GM18505 (cell line): ENCODE measurements at regions not wholly inside any gene's neighbourhood (a gene's known extent, or its start where the extent isn't known, plus 50 kb on each side); places are given as distances from the start of the nearest gene placed in this dataset.

Source experiments
- ATAC-seq: cut with Tn5 transposase; IDR thresholded peaks from one replicate; pipeline ENCODE4 v1.9.1; 2021; ENCODE audit not compliant: unreplicated experiment
- POLR2A ChIP-seq: IDR thresholded peaks from 4 replicates; pipeline ENCODE4 v1.6.1; 2011; ENCODE audit warnings: borderline replicate concordance; ENCODE audit not compliant: insufficient read depth, insufficient read length; ENCODE audit errors: extremely low read depth

DNA sequence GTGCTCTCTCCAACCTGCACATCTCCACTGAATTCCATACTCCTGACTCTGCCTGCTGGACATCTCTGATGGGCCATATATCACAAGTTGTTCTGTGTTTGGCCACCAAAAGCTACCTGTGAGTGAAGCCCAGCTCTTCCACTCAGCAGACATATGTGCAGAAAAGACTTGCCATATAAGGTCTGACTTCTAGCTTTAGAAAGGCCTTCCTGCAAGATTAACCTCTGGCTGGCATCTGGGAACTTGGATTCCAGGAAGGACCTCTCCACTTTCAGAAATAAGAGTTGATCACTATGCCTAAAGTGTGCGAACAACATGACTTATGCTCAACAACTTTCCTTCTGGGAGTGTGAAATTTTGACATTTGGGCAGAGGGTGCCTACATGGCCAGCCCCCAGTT lies 113.7 kb downstream of the TNFAIP3 start:
- no peak for TF ChIP-seq POLR2A
- no peak for ATAC-seq

GRCh38 chr6:137981758-137982157 lies 114.7 kb downstream of the TNFAIP3 start:
- no peak for ATAC-seq
- no peak for TF ChIP-seq POLR2A

DNA sequence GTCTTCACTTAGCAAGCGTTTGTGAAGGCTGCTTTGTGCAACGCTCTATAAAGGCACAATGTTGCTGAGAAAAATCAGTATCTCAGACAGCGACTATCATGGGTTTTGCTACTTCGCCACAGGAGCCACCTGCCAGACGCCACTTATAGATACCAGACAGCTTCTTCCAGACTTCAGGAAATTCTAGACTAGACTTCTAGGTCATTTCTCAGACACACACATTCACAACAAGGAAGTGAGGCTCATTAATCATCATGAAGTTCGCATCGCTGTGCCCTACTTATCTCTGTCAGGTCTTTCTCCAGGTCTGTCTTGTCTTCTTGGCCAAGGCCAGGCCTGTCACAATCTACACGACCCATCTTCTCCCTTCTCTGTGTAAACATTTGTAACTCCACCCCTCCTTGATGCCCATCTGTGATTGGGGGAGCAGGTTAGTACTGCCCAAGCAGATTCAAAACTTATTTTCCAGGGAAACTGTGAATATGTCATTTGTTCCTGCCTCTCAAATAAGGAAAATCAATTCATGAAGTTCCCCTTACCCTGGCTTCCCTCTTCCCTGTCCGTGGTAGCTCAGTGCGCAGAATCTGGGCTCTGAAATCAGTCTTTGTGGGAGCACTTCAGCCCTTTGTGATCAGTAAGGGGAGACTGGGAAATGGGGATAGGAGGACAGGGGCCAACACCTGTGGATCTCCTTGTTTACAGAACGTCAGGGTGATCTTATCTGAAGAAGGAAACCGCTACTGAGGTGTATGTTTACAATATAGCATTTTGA lies 115.5 kb downstream of the TNFAIP3 start:
- TF ChIP-seq POLR2A = no peak
- no peak for ATAC-seq

GRCh38 chr6:137983269-137983668 lies 116.2 kb downstream of the TNFAIP3 start:
- ATAC-seq = no peak
- no peak for TF ChIP-seq POLR2A

GRCh38 chr6:137989664-137990063 lies 117.6 kb downstream of the PERP start:
- ATAC-seq = no peak
- no peak for TF ChIP-seq POLR2A

GRCh38 chr6:137995371-137995770 lies 111.8 kb downstream of the PERP start:
- TF ChIP-seq POLR2A = no peak
- no peak for ATAC-seq

- no peak for TF ChIP-seq POLR2A
- ATAC-seq = no peak
These were observed 108.7 kb downstream of the PERP start for GRCh38 chr6:137998461-137999019.

DNA sequence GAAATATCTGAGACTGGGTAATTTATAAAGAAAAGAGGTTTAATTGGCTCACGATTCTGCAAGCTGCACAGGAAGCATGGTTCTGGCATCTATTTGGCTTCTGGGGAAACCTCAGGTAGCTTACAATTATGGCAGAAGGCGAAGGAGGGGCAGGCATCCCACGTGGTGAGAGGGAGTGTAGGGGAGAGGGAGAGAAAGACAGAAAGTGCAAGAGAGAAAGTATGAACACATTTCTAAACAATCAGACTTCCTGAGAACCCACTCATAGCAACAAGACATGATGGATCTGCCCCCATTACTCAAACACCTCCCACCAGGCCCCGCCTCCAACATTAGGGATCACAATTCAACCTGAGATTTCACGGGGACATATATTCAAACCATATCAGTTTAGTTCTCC lies 107.4 kb downstream of the PERP start:
- no peak for TF ChIP-seq POLR2A
- no peak for ATAC-seq

- no peak for ATAC-seq
- no peak for TF ChIP-seq POLR2A
These were observed 106.3 kb downstream of the PERP start for GRCh38 chr6:138000941-138001340.

GRCh38 chr6:138001750-138002349 lies 105.4 kb downstream of the PERP start:
- ATAC-seq = no peak
- no peak for TF ChIP-seq POLR2A

DNA sequence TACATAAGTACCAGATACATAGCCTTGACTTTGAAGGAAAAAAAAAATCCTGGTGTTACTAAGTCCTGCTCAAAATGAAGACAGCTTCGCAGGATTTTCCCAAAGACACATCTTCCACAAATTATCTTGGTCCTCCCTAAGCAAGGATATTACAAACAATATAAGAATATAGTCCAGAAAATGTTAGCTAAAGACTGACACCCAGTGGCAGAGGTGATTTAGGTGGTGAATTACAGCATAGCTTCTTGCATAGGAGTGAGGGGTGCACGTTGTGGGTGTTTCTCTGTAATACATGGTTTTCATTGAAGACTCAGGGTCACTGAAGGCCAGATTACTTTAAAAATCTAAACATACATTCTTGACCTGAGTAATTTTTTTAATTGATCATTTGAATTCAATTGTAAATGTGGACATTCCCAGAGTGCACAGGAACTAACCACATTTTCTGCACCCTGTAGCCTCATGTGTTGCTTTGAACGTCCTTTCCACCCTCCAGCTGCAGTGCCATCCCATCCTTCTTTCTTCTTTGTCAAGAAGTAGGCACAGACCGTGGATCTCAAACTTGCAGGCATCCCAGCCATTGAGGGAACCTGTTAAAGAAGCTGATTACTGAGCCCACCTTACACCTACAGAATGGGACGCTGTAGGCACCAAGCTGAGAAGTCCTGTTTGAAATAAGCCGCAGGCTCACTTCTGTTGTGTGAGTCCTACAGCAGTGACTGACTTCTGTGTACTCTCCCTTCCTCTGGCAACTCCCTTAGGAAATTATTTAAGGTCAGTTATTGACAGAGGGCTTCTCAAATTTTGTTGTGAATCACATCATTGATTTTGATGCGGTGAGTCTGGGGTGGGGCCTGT lies 102.6 kb downstream of the PERP start:
- no peak for TF ChIP-seq POLR2A
- ATAC-seq = no peak

DNA sequence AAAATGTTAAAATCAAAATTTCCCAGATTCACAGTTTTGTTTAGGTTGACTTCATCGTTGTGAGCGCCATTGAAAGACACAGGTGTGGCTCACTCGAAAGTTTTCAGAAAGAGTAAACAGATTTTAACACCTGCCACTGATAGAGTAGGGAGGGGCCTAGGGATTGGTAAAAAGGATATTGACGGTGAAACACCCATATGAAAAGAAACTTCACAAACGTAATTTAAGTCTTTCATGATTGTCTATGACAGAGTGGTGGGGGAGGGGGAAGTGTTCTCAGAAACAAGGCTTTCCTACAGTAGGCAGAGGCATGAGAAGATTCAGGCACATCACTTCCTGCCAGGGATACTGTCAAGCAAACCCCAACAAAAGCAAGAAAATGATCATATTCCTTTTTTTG lies 101.4 kb downstream of the PERP start:
- no peak for ATAC-seq
- no peak for TF ChIP-seq POLR2A

GRCh38 chr6:138007014-138007472 lies 100.2 kb downstream of the PERP start:
- ATAC-seq = no peak
- TF ChIP-seq POLR2A = no peak
